ENCODE measurements at regions not wholly inside any gene's neighbourhood (a gene's known extent, or its start where the extent isn't known, plus 50 kb on each side); places are given as distances from the start of the nearest gene placed in this dataset.

DNA sequence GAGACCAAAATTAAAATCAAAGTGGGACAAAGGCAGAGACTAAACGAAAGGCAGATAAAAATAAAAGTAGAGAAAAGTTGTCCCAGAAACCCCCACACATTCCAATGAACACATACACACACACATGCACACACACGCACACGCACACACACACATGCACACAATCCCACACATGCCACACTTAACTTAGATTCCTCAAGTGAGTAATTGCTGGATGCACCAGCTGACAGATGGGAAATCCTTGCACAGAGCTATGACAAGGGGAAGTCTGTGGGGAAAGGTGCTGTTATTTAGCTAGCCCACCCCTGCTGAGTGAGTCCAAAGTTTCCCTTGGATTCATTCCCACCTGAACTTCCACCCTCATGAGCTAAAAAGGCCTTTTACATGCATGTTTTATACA, 233.9 kb downstream of the RAB28 start:
- Histone ChIP-seq H3K9me2 (ENCODE audit: insufficient read depth) (no peaks in the 10 kb centered on the region), H3K27ac (ENCODE audit: low read depth, low read length) (no peak overlapping the region), H4K20me1 (ENCODE audit: insufficient read depth) (no peaks in the 10 kb centered on the region), H3K79me2 (ENCODE audit: insufficient read depth, low read length) (no peaks in the 10 kb centered on the region), H3K4me2 (ENCODE audit: low read length) (no peak overlapping the region), H2AFZ (ENCODE audit: low read depth, low read length, poor library complexity, severe bottlenecking) (no peak overlapping the region), H3K9me3 (ENCODE audit: control insufficient read depth in 1 of 2, insufficient read depth in 1 of 2, low read depth in 1 of 2, low read length in 2 of 2) (no peaks in the 10 kb centered on the region; a peak in 2 of 4 replicates), H3K27me3 (ENCODE audit: insufficient read depth, low read length) (no peaks in the 10 kb centered on the region), H3K4me1 (ENCODE audit: control insufficient read depth in 1 of 2, insufficient read depth in 2 of 2, low read length in 2 of 2) (no peaks in the 10 kb centered on the region), H3K36me3 (ENCODE audit: control insufficient read depth in 1 of 2, insufficient read depth in 2 of 2, low read length in 2 of 2) (no peaks in the 10 kb centered on the region), H3K4me3 (replicated peaks in 1 of 2; ENCODE audit: low read depth in 1 of 2, low read length in 2 of 2) (no peak overlapping the region), H3K9ac (ENCODE audit: low read length) (no peak overlapping the region)
- ChIA-PET CTCF (no interaction called here), POLR2A (no interaction called here), RAD21 (ENCODE audit: low non-redundant PET in 1 of 2, low total read pairs in 2 of 2, uncharacterized antibody in 2 of 2, unreplicated experiment in 2 of 2) (no interaction called here)
- ATAC-seq (no peak), DNase-seq (ENCODE audit: low read depth, low spot score) (no peak)
- BruUV-seq (replicated peaks), result no TSS peak
- TF ChIP-seq EZH2 (IDR thresholded peaks at IDR 0.05), result no peak
- TF ChIP-seq FOSL1 (IDR thresholded peaks at IDR 0.05; ENCODE audit: low read depth), result no peak
- no peak for TF ChIP-seq POLR2A (IDR thresholded peaks at IDR 0.05; ENCODE audit: borderline replicate concordance, extremely low read depth, insufficient read depth, insufficient read length)
- no peak for TF ChIP-seq CEBPB (IDR thresholded peaks at IDR 0.05; ENCODE audit: low read depth)
- no peak for TF ChIP-seq SP1 (IDR thresholded peaks at IDR 0.05; ENCODE audit: low read depth)
- TF ChIP-seq SIN3A (IDR thresholded peaks at IDR 0.05; ENCODE audit: low read depth), result no peak
- no peak for TF ChIP-seq EGR1 (IDR thresholded peaks at IDR 0.05; ENCODE audit: low read depth)
- no peak for TF ChIP-seq ZNF274 (IDR thresholded peaks at IDR 0.05; ENCODE audit: low read depth, low read length)
- TF ChIP-seq SRF (IDR thresholded peaks at IDR 0.05; ENCODE audit: low read depth), result no peak
- TF ChIP-seq JUND (IDR thresholded peaks at IDR 0.05), result no peak
- TF ChIP-seq, protein P1, sequence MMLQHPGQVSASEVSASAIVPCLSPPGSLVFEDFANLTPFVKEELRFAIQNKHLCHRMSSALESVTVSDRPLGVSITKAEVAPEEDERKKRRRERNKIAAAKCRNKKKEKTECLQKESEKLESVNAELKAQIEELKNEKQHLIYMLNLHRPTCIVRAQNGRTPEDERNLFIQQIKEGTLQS (IDR thresholded peaks at IDR 0.05), result no peak
- TF ChIP-seq ELF1 (IDR thresholded peaks at IDR 0.05; ENCODE audit: borderline replicate concordance, low read depth), result no peak
- no peak for TF ChIP-seq YY1 (IDR thresholded peaks at IDR 0.05; ENCODE audit: extremely low read depth, insufficient replicate concordance, low read depth, low read length)
- TF ChIP-seq ZFX (IDR thresholded peaks at IDR 0.05), result no peak
- TF ChIP-seq, protein P2, sequence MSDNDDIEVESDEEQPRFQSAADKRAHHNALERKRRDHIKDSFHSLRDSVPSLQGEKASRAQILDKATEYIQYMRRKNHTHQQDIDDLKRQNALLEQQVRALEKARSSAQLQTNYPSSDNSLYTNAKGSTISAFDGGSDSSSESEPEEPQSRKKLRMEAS (IDR thresholded peaks at IDR 0.05), result no peak
- intact Hi-C loops (cut with micrococcal nuclease), result no loop called here
